ENCODE measurements at regions not wholly inside any gene's neighbourhood (a gene's known extent, or its start where the extent isn't known, plus 50 kb on each side); places are given as distances from the start of the nearest gene placed in this dataset.

- no peak overlapping the region for H3K4me2 ChIP-seq (ENCODE audit: control insufficient read depth, extremely low read depth, insufficient read depth, low read depth, low read length)
- no peak overlapping the region for H3K4me3 ChIP-seq (ENCODE audit: control insufficient read depth in 2 of 3, extremely low read depth in 1 of 3, insufficient read depth in 2 of 3, low read depth in 1 of 3, low read length in 3 of 3)
- H2AFZ ChIP-seq (ENCODE audit: control insufficient read depth, low read length): no peak overlapping the region
- H3K9me3 ChIP-seq (ENCODE audit: control insufficient read depth, low read depth, low read length): no peaks in the 10 kb centered on the region
- no peak for TF ChIP-seq CTCF (optimal IDR thresholded peaks at IDR 0.05 in 1 of 3, IDR thresholded peaks at IDR 0.05 in 1 of 3, conservative IDR thresholded peaks at IDR 0.05 in 1 of 3; ENCODE audit: extremely low read depth in 1 of 3, insufficient read depth in 2 of 3, low read length in 3 of 3)
- no peak for TF ChIP-seq EZH2 (IDR thresholded peaks at IDR 0.05; ENCODE audit: low read length)
- no peak overlapping the region for H3K27ac ChIP-seq (ENCODE audit: control insufficient read depth, insufficient read depth, low read length)
- H3K9ac ChIP-seq (ENCODE audit: control insufficient read depth, extremely low read depth, insufficient read depth, low read length): no peak overlapping the region
- dilution Hi-C loops (cut with MboI; ENCODE audit: extremely low pct_ligation_motif_present, low sequenced_read_pairs): no loop called here
- H3K4me1 ChIP-seq (ENCODE audit: control insufficient read depth, extremely low read depth, insufficient read depth, low read length): peaks cover 3% of the 10 kb centered on the region
- FAIRE-seq (no peak), DNase-seq (ENCODE audit: low read depth, low spot score) (no peak)
- H4K20me1 ChIP-seq (ENCODE audit: control insufficient read depth, extremely low read depth, insufficient read depth, low read length): no peaks in the 10 kb centered on the region
- no peaks in the 10 kb centered on the region for H3K79me2 ChIP-seq (ENCODE audit: control insufficient read depth, insufficient read depth, low read length)
- H3K9me1 ChIP-seq (ENCODE audit: control insufficient read depth, extremely low read depth, insufficient read depth, low read length): no peaks in the 10 kb centered on the region
- H3K36me3 ChIP-seq (ENCODE audit: control insufficient read depth in 2 of 2, extremely low read depth in 1 of 2, insufficient read depth in 2 of 2, low read length in 2 of 2): no peaks in the 10 kb centered on the region
- H3K27me3 ChIP-seq (ENCODE audit: control insufficient read depth, extremely low read depth, insufficient read depth, low read length): no peaks in the 10 kb centered on the region
Measured at GRCh38 chr3:41076399-41076798, 122.9 kb upstream of the CTNNB1 start.

GRCh38 chr3:41080141-41080540 lies 119.2 kb upstream of the CTNNB1 start:
- no peaks in the 10 kb centered on the region for H3K9me1 ChIP-seq (ENCODE audit: control insufficient read depth, extremely low read depth, insufficient read depth, low read length)
- DNase-seq (ENCODE audit: low read depth, low spot score) (no peak), FAIRE-seq (no peak)
- H3K27ac ChIP-seq (ENCODE audit: control insufficient read depth, insufficient read depth, low read length): no peak overlapping the region
- H3K27me3 ChIP-seq (ENCODE audit: control insufficient read depth, extremely low read depth, insufficient read depth, low read length): no peaks in the 10 kb centered on the region
- H3K4me1 ChIP-seq (ENCODE audit: control insufficient read depth, extremely low read depth, insufficient read depth, low read length): peaks cover 3% of the 10 kb centered on the region
- dilution Hi-C loops (cut with MboI; ENCODE audit: extremely low pct_ligation_motif_present, low sequenced_read_pairs): no loop called here
- H3K79me2 ChIP-seq (ENCODE audit: control insufficient read depth, insufficient read depth, low read length): no peaks in the 10 kb centered on the region
- H2AFZ ChIP-seq (ENCODE audit: control insufficient read depth, low read length): no peak overlapping the region
- H4K20me1 ChIP-seq (ENCODE audit: control insufficient read depth, extremely low read depth, insufficient read depth, low read length): no peaks in the 10 kb centered on the region
- no peak overlapping the region for H3K4me3 ChIP-seq (ENCODE audit: control insufficient read depth in 2 of 3, extremely low read depth in 1 of 3, insufficient read depth in 2 of 3, low read depth in 1 of 3, low read length in 3 of 3)
- no peaks in the 10 kb centered on the region for H3K36me3 ChIP-seq (ENCODE audit: control insufficient read depth in 2 of 2, extremely low read depth in 1 of 2, insufficient read depth in 2 of 2, low read length in 2 of 2)
- no peak overlapping the region for H3K4me2 ChIP-seq (ENCODE audit: control insufficient read depth, extremely low read depth, insufficient read depth, low read depth, low read length)
- H3K9ac ChIP-seq (ENCODE audit: control insufficient read depth, extremely low read depth, insufficient read depth, low read length): no peak overlapping the region
- H3K9me3 ChIP-seq (ENCODE audit: control insufficient read depth, low read depth, low read length): no peaks in the 10 kb centered on the region
- TF ChIP-seq EZH2 (IDR thresholded peaks at IDR 0.05; ENCODE audit: low read length) (no peak), CTCF (optimal IDR thresholded peaks at IDR 0.05 in 1 of 3, IDR thresholded peaks at IDR 0.05 in 1 of 3, conservative IDR thresholded peaks at IDR 0.05 in 1 of 3; ENCODE audit: extremely low read depth in 1 of 3, insufficient read depth in 2 of 3, low read length in 3 of 3) (no peak)

All from keratinocyte (primary cell).